ENCODE measurements at regions not wholly inside any gene's neighbourhood (a gene's known extent, or its start where the extent isn't known, plus 50 kb on each side); places are given as distances from the start of the nearest gene placed in this dataset.

- no peak for TF ChIP-seq EZH2 (IDR thresholded peaks at IDR 0.05; ENCODE audit: borderline replicate concordance, low read depth, low read length, severe bottlenecking)
- no peak for TF ChIP-seq CTCF (IDR thresholded peaks at IDR 0.05; ENCODE audit: borderline replicate concordance, extremely low read depth, low read length, poor library complexity, severe bottlenecking)
These were observed 144.5 kb upstream of the DYRK2 start for GRCh38 chr12:67504026-67504425.
